ENCODE measurements at regions not wholly inside any gene's neighbourhood (a gene's known extent, or its start where the extent isn't known, plus 50 kb on each side); places are given as distances from the start of the nearest gene placed in this dataset.

- DNase-seq (ENCODE audit: low spot score), result no peak
Measured at GRCh38 chr1:94592571-94592920, 51.0 kb upstream of the F3 start.

GRCh38 chr1:94591823-94592570 lies 50.4 kb upstream of the F3 start:
- DNase-seq (ENCODE audit: low spot score), result no peak
